ENCODE measurements at regions not wholly inside any gene's neighbourhood (a gene's known extent, or its start where the extent isn't known, plus 50 kb on each side); places are given as distances from the start of the nearest gene placed in this dataset.

DNA sequence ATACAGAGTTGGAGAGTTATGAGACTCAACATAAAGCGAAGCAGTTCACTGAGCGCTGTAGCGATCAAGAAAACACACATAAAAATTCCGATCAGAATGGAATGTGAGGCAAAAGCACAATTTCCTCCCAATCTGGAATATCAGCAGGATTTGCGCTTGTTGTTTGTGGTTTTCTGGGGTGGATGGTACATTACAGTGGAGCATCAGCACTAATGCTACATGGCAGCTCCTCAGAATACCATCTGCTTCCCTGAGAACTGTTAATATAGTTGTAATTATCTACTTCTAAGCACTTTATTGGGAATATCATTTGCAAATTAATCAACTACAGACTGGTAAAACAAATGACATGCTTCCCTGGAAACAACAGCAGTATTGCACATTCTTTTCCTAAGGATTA lies 324.1 kb upstream of the PPARGC1A start:
- Histone ChIP-seq H3K27ac (ENCODE audit: insufficient read depth, low read depth, low read length) (no peak overlapping the region), H3K9ac (replicated peaks; ENCODE audit: extremely low read depth, insufficient read depth, low read length) (no peak overlapping the region), H4K20me1 (replicated peaks; ENCODE audit: control insufficient read depth, extremely low read depth, insufficient read depth, low read length) (no peaks in the 10 kb centered on the region), H3K9me3 (replicated peaks; ENCODE audit: control insufficient read depth, insufficient read depth, low read length) (peaks cover 7% of the 10 kb centered on the region), H3K4me3 (replicated peaks in 1 of 3; ENCODE audit: insufficient read depth in 1 of 3, low read depth in 1 of 3, low read length in 3 of 3) (no peak overlapping the region), H3K79me2 (ENCODE audit: control insufficient read depth, insufficient read depth, low read length) (no peaks in the 10 kb centered on the region), H3K4me2 (ENCODE audit: insufficient read depth, low read length) (no peak overlapping the region), H2AFZ (ENCODE audit: low read depth, low read length) (no peak overlapping the region), H3K36me3 (ENCODE audit: control insufficient read depth in 2 of 2, extremely low read depth in 1 of 2, insufficient read depth in 2 of 2, low read length in 2 of 2) (no peaks in the 10 kb centered on the region), H3K27me3 (ENCODE audit: control insufficient read depth in 2 of 2, insufficient read depth in 2 of 2, low read length in 2 of 2) (no peaks in the 10 kb centered on the region), H3K9me1 (replicated peaks; ENCODE audit: control insufficient read depth, extremely low read depth, insufficient read depth, low read length) (no peaks in the 10 kb centered on the region), H3K4me1 (ENCODE audit: control insufficient read depth, extremely low read depth, insufficient read depth, low read length) (no peaks in the 10 kb centered on the region)
- DNase-seq (ENCODE audit: low read depth, low spot score) (no peak), FAIRE-seq (no peak)
- dilution Hi-C loops (cut with MboI; ENCODE audit: extremely low pct_ligation_motif_present, low sequenced_read_pairs): no loop called here
- no peak for TF ChIP-seq POLR2A (IDR thresholded peaks at IDR 0.05; ENCODE audit: low read depth, low read length)
- TF ChIP-seq FOS (IDR thresholded peaks at IDR 0.05; ENCODE audit: borderline replicate concordance, insufficient read depth, low read length): no peak
- TF ChIP-seq MYC (IDR thresholded peaks at IDR 0.05; ENCODE audit: low read depth, low read length): no peak
- TF ChIP-seq JUN (IDR thresholded peaks at IDR 0.05; ENCODE audit: borderline replicate concordance, insufficient read depth, insufficient read length, low read depth): no peak
- TF ChIP-seq EZH2 (IDR thresholded peaks at IDR 0.05; ENCODE audit: borderline replicate concordance, low read depth, low read length, severe bottlenecking): no peak
- TF ChIP-seq POLR2AphosphoS5 (IDR thresholded peaks at IDR 0.05; ENCODE audit: insufficient read depth, low read depth, low read length): no peak
- TF ChIP-seq, protein P1, sequence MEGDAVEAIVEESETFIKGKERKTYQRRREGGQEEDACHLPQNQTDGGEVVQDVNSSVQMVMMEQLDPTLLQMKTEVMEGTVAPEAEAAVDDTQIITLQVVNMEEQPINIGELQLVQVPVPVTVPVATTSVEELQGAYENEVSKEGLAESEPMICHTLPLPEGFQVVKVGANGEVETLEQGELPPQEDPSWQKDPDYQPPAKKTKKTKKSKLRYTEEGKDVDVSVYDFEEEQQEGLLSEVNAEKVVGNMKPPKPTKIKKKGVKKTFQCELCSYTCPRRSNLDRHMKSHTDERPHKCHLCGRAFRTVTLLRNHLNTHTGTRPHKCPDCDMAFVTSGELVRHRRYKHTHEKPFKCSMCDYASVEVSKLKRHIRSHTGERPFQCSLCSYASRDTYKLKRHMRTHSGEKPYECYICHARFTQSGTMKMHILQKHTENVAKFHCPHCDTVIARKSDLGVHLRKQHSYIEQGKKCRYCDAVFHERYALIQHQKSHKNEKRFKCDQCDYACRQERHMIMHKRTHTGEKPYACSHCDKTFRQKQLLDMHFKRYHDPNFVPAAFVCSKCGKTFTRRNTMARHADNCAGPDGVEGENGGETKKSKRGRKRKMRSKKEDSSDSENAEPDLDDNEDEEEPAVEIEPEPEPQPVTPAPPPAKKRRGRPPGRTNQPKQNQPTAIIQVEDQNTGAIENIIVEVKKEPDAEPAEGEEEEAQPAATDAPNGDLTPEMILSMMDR (IDR thresholded peaks at IDR 0.05; ENCODE audit: extremely low read depth in 1 of 2, insufficient read depth in 1 of 2, low read depth in 1 of 2, low read length in 2 of 2): no peak
- no peak for TF ChIP-seq GATA2 (IDR thresholded peaks at IDR 0.05; ENCODE audit: insufficient read depth, insufficient read length, low read depth, low read length)
- TF ChIP-seq, protein P2, sequence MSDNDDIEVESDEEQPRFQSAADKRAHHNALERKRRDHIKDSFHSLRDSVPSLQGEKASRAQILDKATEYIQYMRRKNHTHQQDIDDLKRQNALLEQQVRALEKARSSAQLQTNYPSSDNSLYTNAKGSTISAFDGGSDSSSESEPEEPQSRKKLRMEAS (IDR thresholded peaks at IDR 0.05; ENCODE audit: insufficient read depth, insufficient read length): no peak
- POLR2A ChIA-PET: no interaction called here
- intact Hi-C loops (cut with micrococcal nuclease): no loop called here
- CTCF ChIA-PET: no interaction called here
- BruUV-seq (replicated peaks): no TSS peak

Data from endothelial cell of umbilical vein (primary cell).